Anterior cingulate cortex (tissue), 58 donors: ENCODE measurements at regions not wholly inside any gene's neighbourhood (a gene's known extent, or its start where the extent isn't known, plus 50 kb on each side); places are given as distances from the start of the nearest gene placed in this dataset.

Experiments used
- DNase-seq, 58 donors: peaks; one replicate each; lab custom pipeline; 2025; lab: John Stamatoyannopoulos, UW

DNA sequence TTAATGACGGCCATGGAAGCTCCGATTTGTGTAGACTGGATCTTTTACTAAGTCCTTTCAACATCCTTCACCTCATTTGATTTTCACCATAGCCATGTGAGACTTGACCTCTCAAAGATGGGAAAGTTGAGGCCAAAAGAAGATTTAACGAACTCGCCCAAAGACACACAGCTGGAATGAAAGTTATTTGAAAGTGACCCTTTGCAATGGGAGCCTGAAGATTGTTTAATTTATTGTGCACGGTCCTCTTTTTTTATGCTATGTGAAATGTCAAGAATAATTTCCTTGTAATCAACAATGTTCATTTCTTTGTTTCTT, 58.0 kb upstream of the COPS8 start:
- DNase-seq, result no peak

DNA sequence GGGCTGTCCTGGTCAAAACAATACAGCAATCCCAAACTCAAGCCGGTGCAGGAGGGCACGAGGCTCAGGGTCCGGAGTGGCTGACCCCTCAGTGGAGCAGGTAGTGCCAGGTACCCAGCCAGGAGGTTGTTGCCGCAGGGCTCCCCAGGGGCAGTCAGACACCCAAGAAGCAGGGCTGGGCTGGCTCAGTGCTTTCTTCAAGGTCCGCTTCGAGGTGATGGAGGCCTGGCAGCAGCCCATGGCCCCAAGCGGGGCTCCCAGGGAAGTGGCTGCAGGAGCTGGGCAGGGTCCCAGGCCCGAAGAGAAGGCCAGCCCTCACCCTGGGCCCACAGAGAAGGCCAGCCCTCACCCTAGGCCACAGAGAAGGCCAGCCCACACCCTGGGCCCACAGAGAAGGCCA, 55.3 kb upstream of the COPS8 start:
- DNase-seq, result no peak

DNA sequence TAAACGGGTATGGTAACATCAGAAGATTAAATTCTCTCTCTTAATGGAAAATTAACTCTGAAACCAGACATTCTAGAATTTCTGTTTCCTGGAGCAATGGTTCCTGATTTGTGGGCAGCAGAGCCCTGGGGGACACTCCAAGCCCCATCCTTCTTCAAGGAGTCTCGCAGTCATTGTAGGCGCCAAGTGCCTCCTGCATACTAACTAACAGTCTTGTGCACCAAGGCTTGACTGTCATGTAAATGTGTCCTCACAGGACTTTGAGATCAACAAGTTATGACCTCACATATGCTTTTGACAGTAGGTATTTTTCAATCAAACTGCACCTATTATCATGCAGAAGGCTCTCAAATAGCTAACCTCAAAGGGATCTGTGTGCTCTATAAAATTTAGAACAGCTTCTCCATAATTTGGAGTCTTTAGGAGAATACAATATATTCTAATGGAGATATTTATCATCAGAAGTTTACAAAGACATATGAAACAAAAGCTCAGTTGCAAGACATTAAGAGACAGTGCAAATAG, 52.1 kb upstream of the COPS8 start:
- DNase-seq, result no peak

DNA sequence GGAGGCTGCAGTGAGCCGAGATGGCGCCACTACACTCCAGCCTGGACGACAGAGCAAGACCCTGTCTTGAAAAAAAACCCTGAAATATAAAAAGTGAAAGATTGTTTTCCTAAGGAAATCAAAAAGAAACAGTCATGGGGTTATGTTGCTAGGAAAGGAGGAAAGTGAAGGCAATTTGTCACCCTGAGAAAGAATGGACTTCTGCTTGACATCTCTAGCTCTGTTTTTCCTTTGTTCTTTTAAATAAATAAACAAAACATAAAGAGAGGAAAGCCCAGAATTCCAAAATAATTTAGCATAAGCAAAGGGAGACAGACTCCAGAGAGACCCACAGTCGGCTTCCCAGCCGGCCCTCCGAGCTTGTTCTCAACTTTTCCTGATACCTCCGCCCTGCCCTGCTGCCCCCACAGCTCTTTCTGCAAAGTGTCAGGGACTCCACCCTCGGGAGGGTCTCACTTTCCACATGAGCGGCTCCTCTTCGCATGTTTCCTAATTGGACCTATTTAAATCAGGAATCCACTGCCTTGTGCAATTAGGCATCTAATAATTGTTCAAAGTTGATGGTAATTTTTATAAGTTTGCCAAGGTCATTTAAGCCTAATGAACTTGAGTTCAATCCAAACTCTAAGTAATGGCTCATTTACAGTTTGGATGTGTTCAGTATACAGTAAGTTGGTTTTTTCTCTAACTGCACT, 49.8 kb upstream of the COPS8 start:
- no peak for DNase-seq
